ENCODE measurements at regions not wholly inside any gene's neighbourhood (a gene's known extent, or its start where the extent isn't known, plus 50 kb on each side); places are given as distances from the start of the nearest gene placed in this dataset.
"Not testable (repeated sequence)": the region's sequence is repeated elsewhere in the genome, so short reads cannot be mapped to it uniquely, and the experiment has no call there.

DNA sequence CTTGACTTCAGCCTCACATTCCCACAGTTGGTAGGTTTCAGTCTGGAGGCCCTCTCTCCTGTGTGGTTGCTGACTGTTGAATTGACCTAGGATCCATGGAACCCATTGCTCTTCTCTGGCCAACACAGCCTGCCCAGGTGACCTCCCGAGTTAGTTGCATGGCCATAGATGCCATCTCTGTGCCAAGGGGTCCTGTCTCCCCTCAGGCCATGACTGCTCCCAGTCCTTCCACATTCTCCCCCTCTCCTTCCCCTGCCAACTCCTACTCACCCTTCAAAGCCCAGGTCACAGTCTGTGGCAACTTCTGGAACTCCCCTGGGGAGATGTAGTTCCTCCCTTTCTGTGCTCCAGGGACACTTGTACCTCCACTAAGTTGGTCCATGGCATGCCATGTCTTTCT is 67.3 kb upstream of the GRB10 start:
- Histone ChIP-seq H3K36me3 (no peaks in the 10 kb centered on the region), H3K4me1 (no peaks in the 10 kb centered on the region), H3K27me3 (no peaks in the 10 kb centered on the region), H3K27ac (no peak overlapping the region), H3K9me3 (no peaks in the 10 kb centered on the region), H3K4me3 (replicated peaks in 1 of 3) (no peak overlapping the region)
- intact Hi-C loops (cut with DNase I): no loop called here
- DNase-seq: no peak
- WGBS, 2 donors: 71 to 89% methylated on average over 1 of the region's 1 CpG
- no peak for TF ChIP-seq POLR2A (IDR thresholded peaks at IDR 0.05)
- no peak for TF ChIP-seq CTCF (IDR thresholded peaks at IDR 0.05)

GRCh38 chr7:50848203-50848602 is 65.5 kb upstream of the GRB10 start:
- Histone ChIP-seq H3K27me3 (no peaks in the 10 kb centered on the region), H3K4me1 (no peaks in the 10 kb centered on the region), H3K9me3 (no peaks in the 10 kb centered on the region), H3K36me3 (no peaks in the 10 kb centered on the region), H3K4me3 (replicated peaks in 1 of 3) (no peak overlapping the region), H3K27ac (no peak overlapping the region)
- intact Hi-C loops (cut with DNase I): no loop called here
- 66 to 76% methylated on average over 2 of the region's 2 CpGs for WGBS, 2 donors
- TF ChIP-seq POLR2A (IDR thresholded peaks at IDR 0.05) (no peak), CTCF (IDR thresholded peaks at IDR 0.05) (no peak)
- DNase-seq: no peak

GRCh38 chr7:50844861-50845260 is 62.2 kb upstream of the GRB10 start:
- H3K9me3 ChIP-seq; intact Hi-C loops (cut with DNase I); DNase-seq; H3K27me3 ChIP-seq; H3K4me3 ChIP-seq (replicated peaks in 1 of 3); H3K4me1 ChIP-seq; H3K36me3 ChIP-seq; H3K27ac ChIP-seq: not testable (repeated sequence)
- 92 to 95% methylated on average over 7 of the region's 7 CpGs for WGBS, 2 donors

- no peak for TF ChIP-seq POLR2A (IDR thresholded peaks at IDR 0.05)
- no peaks in the 10 kb centered on the region for H3K27me3 ChIP-seq
Observed at GRCh38 chr7:50842041-50842440, 59.3 kb upstream of the GRB10 start.

GRCh38 chr7:50838675-50839377 is 56.1 kb upstream of the GRB10 start:
- intact Hi-C loops (cut with DNase I): no loop called here
- H3K27ac ChIP-seq: peak overlapping the region in 1 of 3 donors; percentile 17
- WGBS, 2 donors: 63 to 72% methylated on average over 10 of the region's 10 CpGs
- no peaks in the 10 kb centered on the region for H3K27me3 ChIP-seq
- no peaks in the 10 kb centered on the region for H3K9me3 ChIP-seq
- TF ChIP-seq POLR2A (IDR thresholded peaks at IDR 0.05) (no peak), CTCF (IDR thresholded peaks at IDR 0.05) (no peak)
- H3K4me1 ChIP-seq: no peaks in the 10 kb centered on the region
- no peak overlapping the region for H3K4me3 ChIP-seq (replicated peaks in 1 of 3)
- no peaks in the 10 kb centered on the region for H3K36me3 ChIP-seq
- no peak for DNase-seq

More at GRCh38 chr7:50842041-50842440, 59.3 kb upstream of the GRB10 start:
- intact Hi-C loops (cut with DNase I): no loop called here
- Histone ChIP-seq H3K27ac (no peak overlapping the region), H3K36me3 (no peaks in the 10 kb centered on the region), H3K4me1 (no peaks in the 10 kb centered on the region), H3K4me3 (replicated peaks in 1 of 3) (no peak overlapping the region), H3K9me3 (no peaks in the 10 kb centered on the region)
- no peak for DNase-seq
- WGBS, 2 donors: 86 to 92% methylated on average over 6 of the region's 6 CpGs

DNA sequence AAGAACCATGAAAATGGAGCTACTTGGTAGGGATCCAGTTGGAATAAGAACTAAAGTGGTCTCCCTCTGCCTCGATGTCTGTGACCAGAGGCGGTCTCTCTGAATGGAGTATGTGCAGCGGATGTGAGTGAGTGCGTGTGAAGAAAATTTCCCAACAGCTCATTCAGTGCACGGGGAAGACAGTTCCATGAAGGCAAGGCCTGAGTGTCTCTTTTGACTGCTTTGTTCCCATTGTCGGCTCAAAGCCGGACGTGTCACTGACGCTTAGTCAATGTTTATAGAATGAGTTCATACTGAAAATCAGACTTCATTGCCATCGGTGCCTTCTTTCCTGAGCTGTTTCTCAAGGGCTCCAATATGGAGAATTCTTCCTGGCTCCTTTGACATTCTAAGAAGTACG is 55.3 kb upstream of the GRB10 start:
- intact Hi-C loops (cut with DNase I): no loop called here
- DNase-seq: no peak
- TF ChIP-seq POLR2A (IDR thresholded peaks at IDR 0.05) (no peak), CTCF (IDR thresholded peaks at IDR 0.05) (no peak)
- Histone ChIP-seq H3K4me1 (no peaks in the 10 kb centered on the region), H3K4me3 (replicated peaks in 1 of 3) (no peak overlapping the region), H3K36me3 (no peaks in the 10 kb centered on the region), H3K27ac (peak overlapping the region in 1 of 3 donors; percentile 17), H3K27me3 (no peaks in the 10 kb centered on the region), H3K9me3 (no peaks in the 10 kb centered on the region)
- WGBS, 2 donors: 90 to 97% methylated on average over 11 of the region's 11 CpGs

All from thyroid gland (tissue), 4 donors.